ENCODE measurements at regions not wholly inside any gene's neighbourhood (a gene's known extent, or its start where the extent isn't known, plus 50 kb on each side); places are given as distances from the start of the nearest gene placed in this dataset.
"Not testable (repeated sequence)": the region's sequence is repeated elsewhere in the genome, so short reads cannot be mapped to it uniquely, and the experiment has no call there.

DNA sequence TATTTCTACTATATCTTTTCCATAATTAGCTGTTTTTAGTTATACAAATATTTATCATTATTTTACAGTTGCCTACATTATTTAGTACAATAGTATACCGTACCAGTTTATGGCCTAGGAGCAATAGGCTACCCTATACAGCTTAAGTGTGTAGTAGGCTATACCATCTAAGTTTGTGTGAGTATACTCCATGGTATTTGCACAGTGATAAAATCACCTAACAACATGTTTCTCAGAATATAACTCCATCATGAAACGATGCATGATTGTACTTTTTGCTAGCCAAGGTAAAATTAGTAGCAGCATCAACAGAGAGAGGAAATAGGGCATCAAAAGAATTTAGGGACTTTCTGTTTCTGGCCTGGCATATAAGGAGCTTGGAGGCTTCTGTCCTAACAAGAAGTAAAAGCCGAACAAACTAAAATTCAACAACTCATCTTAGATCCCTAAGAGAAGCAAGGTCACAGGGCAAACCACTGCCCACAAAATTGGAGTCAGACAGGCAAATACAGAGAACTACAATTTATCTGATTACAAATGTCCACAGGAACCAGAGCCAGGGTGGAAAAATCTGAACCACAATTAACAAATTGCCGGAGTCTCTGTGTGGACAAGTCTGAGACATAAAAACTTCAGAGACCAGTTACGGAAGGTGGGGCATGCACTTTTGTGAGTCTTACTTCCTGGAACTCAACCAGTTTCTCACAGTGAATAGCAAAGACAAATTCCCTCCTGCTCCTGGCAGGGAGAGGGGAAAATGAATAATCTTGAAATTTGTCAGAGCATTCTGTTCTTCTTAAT lies 671.4 kb downstream of the RFPL4B start:
- Histone ChIP-seq H3K9me2 (ENCODE audit: low read depth, low read length) (no peaks in the 10 kb centered on the region), H3K4me1 (ENCODE audit: insufficient read depth, low read length, severe bottlenecking) (no peaks in the 10 kb centered on the region), H2AFZ (ENCODE audit: low read length) (no peak overlapping the region), H3K9me3 (ENCODE audit: low read length) (no peaks in the 10 kb centered on the region), H3F3A (ENCODE audit: insufficient read depth, low read length) (no peaks in the 10 kb centered on the region), H3K79me2 (ENCODE audit: insufficient read depth, low read length) (no peaks in the 10 kb centered on the region), H3K4me3 (ENCODE audit: low read depth, low read length, poor library complexity, severe bottlenecking) (no peak overlapping the region), H3K9ac (ENCODE audit: low read length) (no peak overlapping the region), H4K20me1 (ENCODE audit: insufficient read depth, low read length) (no peaks in the 10 kb centered on the region), H3K27me3 (ENCODE audit: insufficient read depth, low read length) (no peaks in the 10 kb centered on the region), H3K4me2 (ENCODE audit: low read length) (no peak overlapping the region), H3K27ac (ENCODE audit: low read depth, low read length, poor library complexity, severe bottlenecking) (no peak overlapping the region), H3K36me3 (ENCODE audit: insufficient read depth, low read length) (no peaks in the 10 kb centered on the region)
- no peak for TF ChIP-seq EZH2 (IDR thresholded peaks at IDR 0.05; ENCODE audit: borderline replicate concordance, low read length)
- TF ChIP-seq, protein P1, sequence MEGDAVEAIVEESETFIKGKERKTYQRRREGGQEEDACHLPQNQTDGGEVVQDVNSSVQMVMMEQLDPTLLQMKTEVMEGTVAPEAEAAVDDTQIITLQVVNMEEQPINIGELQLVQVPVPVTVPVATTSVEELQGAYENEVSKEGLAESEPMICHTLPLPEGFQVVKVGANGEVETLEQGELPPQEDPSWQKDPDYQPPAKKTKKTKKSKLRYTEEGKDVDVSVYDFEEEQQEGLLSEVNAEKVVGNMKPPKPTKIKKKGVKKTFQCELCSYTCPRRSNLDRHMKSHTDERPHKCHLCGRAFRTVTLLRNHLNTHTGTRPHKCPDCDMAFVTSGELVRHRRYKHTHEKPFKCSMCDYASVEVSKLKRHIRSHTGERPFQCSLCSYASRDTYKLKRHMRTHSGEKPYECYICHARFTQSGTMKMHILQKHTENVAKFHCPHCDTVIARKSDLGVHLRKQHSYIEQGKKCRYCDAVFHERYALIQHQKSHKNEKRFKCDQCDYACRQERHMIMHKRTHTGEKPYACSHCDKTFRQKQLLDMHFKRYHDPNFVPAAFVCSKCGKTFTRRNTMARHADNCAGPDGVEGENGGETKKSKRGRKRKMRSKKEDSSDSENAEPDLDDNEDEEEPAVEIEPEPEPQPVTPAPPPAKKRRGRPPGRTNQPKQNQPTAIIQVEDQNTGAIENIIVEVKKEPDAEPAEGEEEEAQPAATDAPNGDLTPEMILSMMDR (IDR thresholded peaks at IDR 0.05; ENCODE audit: low read length) = no peak

- Histone ChIP-seq H3K9me2 (ENCODE audit: low read depth, low read length) (no peaks in the 10 kb centered on the region), H3K27ac (ENCODE audit: low read depth, low read length, poor library complexity, severe bottlenecking) (no peak overlapping the region), H3K79me2 (ENCODE audit: insufficient read depth, low read length) (no peaks in the 10 kb centered on the region), H3K4me3 (ENCODE audit: low read depth, low read length, poor library complexity, severe bottlenecking) (no peak overlapping the region), H3K36me3 (ENCODE audit: insufficient read depth, low read length) (no peaks in the 10 kb centered on the region), H3K9ac (ENCODE audit: low read length) (no peak overlapping the region), H3K9me3 (ENCODE audit: low read length) (no peaks in the 10 kb centered on the region), H3K4me2 (ENCODE audit: low read length) (no peak overlapping the region), H4K20me1 (ENCODE audit: insufficient read depth, low read length) (no peaks in the 10 kb centered on the region), H2AFZ (ENCODE audit: low read length) (no peak overlapping the region), H3K4me1 (ENCODE audit: insufficient read depth, low read length, severe bottlenecking) (no peaks in the 10 kb centered on the region), H3F3A (ENCODE audit: insufficient read depth, low read length) (no peaks in the 10 kb centered on the region), H3K27me3 (ENCODE audit: insufficient read depth, low read length) (no peaks in the 10 kb centered on the region)
- TF ChIP-seq, protein P1 (IDR thresholded peaks at IDR 0.05; ENCODE audit: low read length) = no peak
- no peak for TF ChIP-seq EZH2 (IDR thresholded peaks at IDR 0.05; ENCODE audit: borderline replicate concordance, low read length)
Measured at GRCh38 chr6:113019176-113019575, 672.0 kb downstream of the RFPL4B start.

GRCh38 chr6:113027780-113028179 lies 680.6 kb downstream of the RFPL4B start:
- no peak overlapping the region for H3K4me3 ChIP-seq (ENCODE audit: low read depth, low read length, poor library complexity, severe bottlenecking)
- TF ChIP-seq, protein P1 (IDR thresholded peaks at IDR 0.05; ENCODE audit: low read length) = no peak
- no peak for TF ChIP-seq EZH2 (IDR thresholded peaks at IDR 0.05; ENCODE audit: borderline replicate concordance, low read length)
- H3F3A ChIP-seq (ENCODE audit: insufficient read depth, low read length) = no peaks in the 10 kb centered on the region
- no peaks in the 10 kb centered on the region for H3K27me3 ChIP-seq (ENCODE audit: insufficient read depth, low read length)
- no peaks in the 10 kb centered on the region for H4K20me1 ChIP-seq (ENCODE audit: insufficient read depth, low read length)
- no peaks in the 10 kb centered on the region for H3K9me2 ChIP-seq (ENCODE audit: low read depth, low read length)
- H3K36me3 ChIP-seq (ENCODE audit: insufficient read depth, low read length) = no peaks in the 10 kb centered on the region
- no peaks in the 10 kb centered on the region for H3K9me3 ChIP-seq (ENCODE audit: low read length)
- no peaks in the 10 kb centered on the region for H3K79me2 ChIP-seq (ENCODE audit: insufficient read depth, low read length)
- no peaks in the 10 kb centered on the region for H3K4me1 ChIP-seq (ENCODE audit: insufficient read depth, low read length, severe bottlenecking)
- no peak overlapping the region for H2AFZ ChIP-seq (ENCODE audit: low read length)
- H3K9ac ChIP-seq (ENCODE audit: low read length) = no peak overlapping the region
- H3K27ac ChIP-seq (ENCODE audit: low read depth, low read length, poor library complexity, severe bottlenecking) = no peak overlapping the region
- no peak overlapping the region for H3K4me2 ChIP-seq (ENCODE audit: low read length)

DNA sequence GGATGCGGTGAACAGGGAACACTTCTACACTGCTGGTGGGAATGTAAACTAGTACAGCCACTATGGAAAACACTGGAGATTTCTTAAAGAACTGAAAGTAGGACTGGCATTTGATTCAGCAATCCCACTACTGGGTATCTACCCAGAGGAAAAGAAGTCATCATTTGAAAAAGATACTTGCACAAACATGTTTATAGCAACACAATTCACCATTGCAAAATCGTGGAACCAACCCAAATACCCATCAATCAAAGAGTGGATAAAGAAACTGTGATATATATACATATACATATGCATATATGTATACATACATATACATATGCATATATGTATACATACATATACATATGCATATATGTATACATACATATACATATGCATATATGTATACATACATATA lies 682.0 kb downstream of the RFPL4B start:
- not testable (repeated sequence) for H3K27me3 ChIP-seq (ENCODE audit: insufficient read depth, low read length); H3K9me2 ChIP-seq (ENCODE audit: low read depth, low read length); H3K4me2 ChIP-seq (ENCODE audit: low read length); H3K27ac ChIP-seq (ENCODE audit: low read depth, low read length, poor library complexity, severe bottlenecking); H3F3A ChIP-seq (ENCODE audit: insufficient read depth, low read length); H3K9ac ChIP-seq (ENCODE audit: low read length); H3K36me3 ChIP-seq (ENCODE audit: insufficient read depth, low read length); H2AFZ ChIP-seq (ENCODE audit: low read length); H3K9me3 ChIP-seq (ENCODE audit: low read length); H3K79me2 ChIP-seq (ENCODE audit: insufficient read depth, low read length); H3K4me1 ChIP-seq (ENCODE audit: insufficient read depth, low read length, severe bottlenecking); H3K4me3 ChIP-seq (ENCODE audit: low read depth, low read length, poor library complexity, severe bottlenecking); H4K20me1 ChIP-seq (ENCODE audit: insufficient read depth, low read length)
